HCT116 (cell line): ENCODE measurements at regions not wholly inside any gene's neighbourhood (a gene's known extent, or its start where the extent isn't known, plus 50 kb on each side); places are given as distances from the start of the nearest gene placed in this dataset.

Experiments used
- ATAC-seq: fragments of 200-7000 bp; cut with Tn5 transposase; 2 replicates; pipeline ENCODE4 v1.9.1; 2020; ENCODE audit warnings: mild to moderate bottlenecking, moderate library complexity
- BruUV-seq: library from RNA; stranded (reverse); fragments of 400-500 nt; replicated peaks from 2 replicates; lab custom pipeline; 2021; lab: Mats Ljungman, UMichigan
- CTCF ChIA-PET: fragments of 300-600 bp; sonication (Branson Sonifier 250); formaldehyde crosslinking; loops from one replicate; lab custom pipeline; 2021; ENCODE audit warnings: antibody characterized with exemption; lab: Charles Lee
- POLR2A ChIA-PET: fragments of 300-600, 350-600 bp; sonication (Branson Sonifier 250); formaldehyde crosslinking; loops from one replicate; lab custom pipeline; 2021; ENCODE audit warnings: antibody characterized with exemption; lab: Charles Lee
- RAD21 ChIA-PET, 2 experiments: fragments of 300-600 bp; sonication (Branson Sonifier 250); formaldehyde crosslinking; loops; one replicate each; lab custom pipeline; 2023; ENCODE audit warnings: low total read pairs in 2 of 2; ENCODE audit not compliant: uncharacterized antibody in 2 of 2, unreplicated experiment in 2 of 2, low non-redundant PET in 1 of 2; lab: Charles Lee
- DNase-seq: peaks from one replicate; pipeline ENCODE4 v3.0.0-alpha.2; 2010; ENCODE audit warnings: low read depth, low spot score
- H2AFZ ChIP-seq: fragments of 200-600 bp; shearing (Covaris generic), sonication (generic); 2 replicates; pipeline ENCODE4 v1.6.1; 2017; ENCODE audit warnings: low read depth, mixed run types, mixed read lengths, antibody characterized with exemption, low read length; ENCODE audit not compliant: poor library complexity, severe bottlenecking
- H3K27ac ChIP-seq: 2 replicates; pipeline ENCODE4 v1.5.1; 2012; ENCODE audit warnings: low read depth, low read length
- H3K27me3 ChIP-seq: fragments of 200-600 bp; sonication (generic); 2 replicates; pipeline ENCODE4 v1.6.1; 2016; ENCODE audit warnings: mixed run types, low read length, mixed read lengths; ENCODE audit not compliant: insufficient read depth
- H3K36me3 ChIP-seq, 2 experiments: fragments of 200-500 bp in 1 of 2; fragments of 200-600 bp in 1 of 2; sonication (Bioruptor generic) in 1 of 2; sonication (generic) in 1 of 2; 2 replicates each; pipeline versions ENCODE4 v1.5.1 to v1.6.1; 2014 to 2016; ENCODE audit warnings: low read length in 2 of 2, inconsistent platforms in 1 of 2, mixed read lengths in 1 of 2, mixed run types in 1 of 2; ENCODE audit not compliant: insufficient read depth in 2 of 2, control insufficient read depth in 1 of 2
- H3K4me1 ChIP-seq, 2 experiments: fragments of 200-600 bp in 1 of 2; sonication (generic) in 1 of 2; 2 replicates each; pipeline versions ENCODE4 v1.5.1 to v1.6.1; 2012 to 2017; ENCODE audit warnings: low read length in 2 of 2, inconsistent platforms in 1 of 2, mild to moderate bottlenecking in 1 of 2, mixed read lengths in 1 of 2, mixed run types in 1 of 2, moderate library complexity in 1 of 2; ENCODE audit not compliant: insufficient read depth in 2 of 2, control insufficient read depth in 1 of 2
- H3K4me2 ChIP-seq: fragments of 200-600 bp; sonication (generic); 2 replicates; pipeline ENCODE4 v1.6.1; 2017; ENCODE audit warnings: mixed run types, low read length, mixed read lengths
- H3K4me3 ChIP-seq, 2 experiments: fragments of 200-600 bp in 1 of 2; sonication (generic) in 1 of 2; replicated peaks in 1 of 2; 2 replicates each; pipeline ENCODE4 v1.5.1; 2011 to 2016; ENCODE audit warnings: low read length in 2 of 2, control low read depth in 1 of 2, low read depth in 1 of 2, mild to moderate bottlenecking in 1 of 2, mixed read lengths in 1 of 2, mixed run types in 1 of 2
- H3K79me2 ChIP-seq: fragments of 200-600 bp; sonication (generic); 2 replicates; pipeline ENCODE4 v1.6.1; 2017; ENCODE audit warnings: mild to moderate bottlenecking, mixed run types, low read length, moderate library complexity, mixed read lengths; ENCODE audit not compliant: insufficient read depth
- H3K9ac ChIP-seq: fragments of 200-600 bp; sonication (generic); 2 replicates; pipeline ENCODE4 v1.6.1; 2016; ENCODE audit warnings: low read length, mixed read lengths
- H3K9me2 ChIP-seq: fragments of 200-600 bp; sonication (generic), shearing (Covaris generic); 2 replicates; pipeline ENCODE4 v1.6.1; 2017; ENCODE audit warnings: mixed run types, mild to moderate bottlenecking, moderate library complexity; ENCODE audit not compliant: insufficient read depth
- H3K9me3 ChIP-seq, 2 experiments: fragments of 200-500 bp in 1 of 2; fragments of 200-600 bp in 1 of 2; sonication (Bioruptor generic) in 1 of 2; sonication (generic) in 1 of 2; 2 replicates each; pipeline ENCODE4 v1.6.1; 2014 to 2017; ENCODE audit warnings: low read length in 2 of 2, mixed read lengths in 2 of 2, inconsistent platforms in 1 of 2, low read depth in 1 of 2, mild to moderate bottlenecking in 1 of 2, mixed run types in 1 of 2, moderate library complexity in 1 of 2; ENCODE audit not compliant: control insufficient read depth in 1 of 2, insufficient read depth in 1 of 2
- H4K20me1 ChIP-seq: fragments of 200-600 bp; sonication (generic), shearing (Covaris generic); 2 replicates; pipeline ENCODE4 v1.6.1; 2017; ENCODE audit warnings: mixed run types, mild to moderate bottlenecking, moderate library complexity; ENCODE audit not compliant: insufficient read depth
- ATF3 ChIP-seq: IDR thresholded peaks from 2 replicates; pipeline ENCODE4 v1.6.1; 2012
- CEBPB ChIP-seq: IDR thresholded peaks from 2 replicates; pipeline ENCODE4 v1.6.1; 2012; ENCODE audit warnings: low read depth
- CTCF ChIP-seq, 3 experiments: fragments of 200-600 bp in 1 of 3; sonication (generic) in 1 of 3; IDR thresholded peaks in 2 of 3; conservative IDR thresholded peaks in 1 of 3; 2 replicates each; pipeline ENCODE4 v1.5.1; 2012 to 2017; ENCODE audit warnings: low read depth in 2 of 3, low read length in 2 of 3, antibody characterized with exemption in 1 of 3, borderline replicate concordance in 1 of 3, control low read depth in 1 of 3, mild to moderate bottlenecking in 1 of 3, mixed read lengths in 1 of 3, mixed run types in 1 of 3, moderate library complexity in 1 of 3; ENCODE audit not compliant: insufficient read depth in 1 of 3
- ELF1 ChIP-seq: IDR thresholded peaks from 2 replicates; pipeline ENCODE4 v1.6.1; 2012; ENCODE audit warnings: low read depth, borderline replicate concordance
- EZH2 ChIP-seq: fragments of 200-600 bp; sonication (generic); IDR thresholded peaks from 2 replicates; pipeline ENCODE4 v1.6.1; 2017; ENCODE audit warnings: antibody characterized with exemption, mixed run types
- EZH2phosphoT487 ChIP-seq: fragments of 200-600 bp; IDR thresholded peaks from 2 replicates; pipeline ENCODE4 v1.6.1; 2018; ENCODE audit warnings: antibody characterized with exemption, borderline replicate concordance
- FOSL1 ChIP-seq: IDR thresholded peaks from 2 replicates; pipeline ENCODE4 v1.6.1; 2012; ENCODE audit warnings: low read depth
- JUND ChIP-seq: IDR thresholded peaks from 2 replicates; pipeline ENCODE4 v1.6.1; 2012
- POLR2A ChIP-seq: IDR thresholded peaks from 2 replicates; pipeline ENCODE4 v1.7.0; 2011; ENCODE audit warnings: borderline replicate concordance; ENCODE audit not compliant: insufficient read depth, insufficient read length; ENCODE audit errors: extremely low read depth
- RAD21 ChIP-seq: IDR thresholded peaks from 2 replicates; pipeline ENCODE4 v1.6.1; 2012; ENCODE audit warnings: low read depth, mild to moderate bottlenecking
- REST ChIP-seq: IDR thresholded peaks from 2 replicates; pipeline ENCODE4 v1.6.1; 2012; ENCODE audit warnings: low read depth
- SIN3A ChIP-seq: IDR thresholded peaks from 2 replicates; pipeline ENCODE4 v1.6.1; 2012; ENCODE audit warnings: low read depth
- SP1 ChIP-seq: IDR thresholded peaks from 2 replicates; pipeline ENCODE4 v1.6.1; 2012; ENCODE audit warnings: low read depth
- SRF ChIP-seq: IDR thresholded peaks from 2 replicates; pipeline ENCODE4 v1.6.1; 2012; ENCODE audit warnings: low read depth
- TCF7L2 ChIP-seq: IDR thresholded peaks from 2 replicates; pipeline ENCODE4 v1.7.0; 2011; ENCODE audit warnings: borderline replicate concordance, inconsistent platforms; ENCODE audit not compliant: insufficient read depth, insufficient read length; ENCODE audit errors: extremely low read depth
- YY1 ChIP-seq: IDR thresholded peaks from 2 replicates; pipeline ENCODE4 v1.6.1; 2011; ENCODE audit warnings: low read length, low read depth, moderate library complexity, mild to moderate bottlenecking; ENCODE audit not compliant: insufficient replicate concordance; ENCODE audit errors: extremely low read depth
- ZBTB33 ChIP-seq: IDR thresholded peaks from 2 replicates; pipeline ENCODE4 v1.6.1; 2011; ENCODE audit warnings: mild to moderate bottlenecking, low read length, moderate library complexity; ENCODE audit not compliant: insufficient replicate concordance; ENCODE audit errors: extremely low read depth
- ZFX ChIP-seq: fragments of 450-650 bp; IDR thresholded peaks from 2 replicates; pipeline ENCODE4 v1.6.1; 2017
- ZNF274 ChIP-seq: fragments of 200-500 bp; sonication (Bioruptor generic); IDR thresholded peaks from 2 replicates; pipeline ENCODE4 v1.6.1; 2014; ENCODE audit warnings: mild to moderate bottlenecking, low read depth, low read length, inconsistent platforms
- intact Hi-C: fragments of 100-400 bp; cut with micrococcal nuclease; formaldehyde crosslinking; loops from 2 replicates; pipeline ENCODE4 v1.10.0; 2022

- no peaks in the 10 kb centered on the region for H3K9me2 ChIP-seq
- ChIA-PET POLR2A (no interaction called here), CTCF (no interaction called here), RAD21 (no interaction called here)
- BruUV-seq: no TSS peak
- ATAC-seq (no peak), DNase-seq (no peak)
- no peaks in the 10 kb centered on the region for H4K20me1 ChIP-seq
- H3K4me1 ChIP-seq: no peaks in the 10 kb centered on the region
- no peak overlapping the region for H3K27ac ChIP-seq
- no peak overlapping the region for H3K4me2 ChIP-seq
- no peak for TF ChIP-seq SP1
- TF ChIP-seq CTCF (IDR thresholded peaks at IDR 0.05 in 2 of 3, conservative IDR thresholded peaks at IDR 0.05 in 1 of 3; ENCODE audit: borderline replicate concordance in 1 of 3, insufficient read depth in 1 of 3, low read depth in 2 of 3, low read length in 2 of 3): no peak
- no peak for TF ChIP-seq EZH2
- no peak for TF ChIP-seq JUND
- TF ChIP-seq ELF1: no peak
- TF ChIP-seq FOSL1: no peak
- TF ChIP-seq ATF3: no peak
- no peak for TF ChIP-seq ZFX
- no peak for TF ChIP-seq SRF
- no peak for TF ChIP-seq POLR2A
- TF ChIP-seq REST: no peak
- no peak for TF ChIP-seq TCF7L2
- no peak for TF ChIP-seq ZBTB33
- TF ChIP-seq YY1: no peak
- no peak for TF ChIP-seq RAD21
- no peak for TF ChIP-seq SIN3A
- TF ChIP-seq ZNF274: no peak
- TF ChIP-seq EZH2phosphoT487: no peak
- TF ChIP-seq CEBPB: no peak
- H3K9ac ChIP-seq: no peak overlapping the region
- H2AFZ ChIP-seq: peak overlapping the region; percentile 45
- no peaks in the 10 kb centered on the region for H3K9me3 ChIP-seq
- no peaks in the 10 kb centered on the region for H3K36me3 ChIP-seq
- no peak overlapping the region for H3K4me3 ChIP-seq
- no peaks in the 10 kb centered on the region for H3K79me2 ChIP-seq
- intact Hi-C loops: no loop called here
- H3K27me3 ChIP-seq: no peaks in the 10 kb centered on the region
Observed at GRCh38 chr4:187302457-187303150, 578.9 kb upstream of the FAT1 start.
